ENCODE measurements at regions not wholly inside any gene's neighbourhood (a gene's known extent, or its start where the extent isn't known, plus 50 kb on each side); places are given as distances from the start of the nearest gene placed in this dataset.

DNA sequence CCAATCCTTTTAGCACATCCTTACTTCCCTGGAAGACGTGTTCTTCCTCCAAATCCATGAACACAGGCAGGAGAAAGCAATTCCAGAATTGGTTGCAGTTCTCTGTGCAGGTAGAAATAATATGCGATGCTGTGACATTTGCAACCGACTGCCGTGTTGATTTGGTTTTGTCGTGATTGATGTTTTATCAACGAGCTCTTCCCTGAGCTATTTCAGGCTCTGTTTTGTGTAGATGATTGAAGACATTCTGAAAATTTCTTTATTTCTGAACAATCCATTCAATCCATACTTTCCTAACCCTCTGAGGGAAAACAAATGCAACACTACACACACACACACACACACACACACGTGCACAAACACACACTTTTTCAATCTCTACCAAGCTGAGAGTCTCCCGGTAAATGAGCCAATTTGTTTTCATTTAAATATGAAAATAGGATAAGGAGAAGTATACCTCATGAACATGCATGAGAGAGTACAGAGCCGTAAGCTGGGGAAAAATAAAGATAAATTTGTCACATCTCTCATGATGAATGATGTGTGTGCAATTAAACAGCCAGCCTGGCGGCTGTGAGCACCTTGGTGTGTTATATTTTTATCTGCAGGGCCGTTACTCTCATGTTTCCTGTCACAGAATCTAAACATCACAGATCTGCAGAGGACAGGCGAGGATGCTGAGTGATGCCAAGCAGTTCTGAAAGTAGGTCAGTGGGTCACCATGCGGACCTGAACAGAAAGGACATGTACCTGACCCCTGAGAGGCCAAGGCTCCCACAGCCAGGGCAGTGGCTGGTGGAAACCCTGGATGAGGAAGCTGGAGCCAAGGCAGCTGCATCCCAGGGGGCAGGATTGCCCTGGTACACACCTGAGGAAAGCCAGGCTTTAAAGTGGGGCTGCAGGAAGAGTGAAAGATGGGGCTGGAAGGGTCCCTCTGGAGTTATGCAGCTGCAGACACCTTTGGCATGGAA lies 64.8 kb downstream of the PDCL3 start:
- 66% methylated on average over 3 of the region's 13 CpGs for WGBS (ENCODE audit: insufficient coverage)
- H3K36me3 ChIP-seq (replicated peaks in 1 of 2; ENCODE audit: control extremely low read depth in 1 of 2, control insufficient read depth in 1 of 2, extremely low read depth in 1 of 2, insufficient read depth in 2 of 2, low read length in 1 of 2), result no peaks in the 10 kb centered on the region
- H3K4me1 ChIP-seq (ENCODE audit: control insufficient read depth in 2 of 2, insufficient read depth in 2 of 2, low read length in 2 of 2), result no peaks in the 10 kb centered on the region
- peaks cover 23% of the 10 kb centered on the region for H3K27me3 Mint-ChIP-seq
- H3K9ac ChIP-seq (ENCODE audit: low read length), result no peak overlapping the region
- TF ChIP-seq, protein P1, sequence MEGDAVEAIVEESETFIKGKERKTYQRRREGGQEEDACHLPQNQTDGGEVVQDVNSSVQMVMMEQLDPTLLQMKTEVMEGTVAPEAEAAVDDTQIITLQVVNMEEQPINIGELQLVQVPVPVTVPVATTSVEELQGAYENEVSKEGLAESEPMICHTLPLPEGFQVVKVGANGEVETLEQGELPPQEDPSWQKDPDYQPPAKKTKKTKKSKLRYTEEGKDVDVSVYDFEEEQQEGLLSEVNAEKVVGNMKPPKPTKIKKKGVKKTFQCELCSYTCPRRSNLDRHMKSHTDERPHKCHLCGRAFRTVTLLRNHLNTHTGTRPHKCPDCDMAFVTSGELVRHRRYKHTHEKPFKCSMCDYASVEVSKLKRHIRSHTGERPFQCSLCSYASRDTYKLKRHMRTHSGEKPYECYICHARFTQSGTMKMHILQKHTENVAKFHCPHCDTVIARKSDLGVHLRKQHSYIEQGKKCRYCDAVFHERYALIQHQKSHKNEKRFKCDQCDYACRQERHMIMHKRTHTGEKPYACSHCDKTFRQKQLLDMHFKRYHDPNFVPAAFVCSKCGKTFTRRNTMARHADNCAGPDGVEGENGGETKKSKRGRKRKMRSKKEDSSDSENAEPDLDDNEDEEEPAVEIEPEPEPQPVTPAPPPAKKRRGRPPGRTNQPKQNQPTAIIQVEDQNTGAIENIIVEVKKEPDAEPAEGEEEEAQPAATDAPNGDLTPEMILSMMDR (IDR thresholded peaks at IDR 0.05), result no peak
- no peak for TF ChIP-seq EZH2 (IDR thresholded peaks at IDR 0.05; ENCODE audit: borderline replicate concordance, insufficient read depth, low read depth, low read length, poor library complexity, severe bottlenecking)
- H3K27ac ChIP-seq (ENCODE audit: low read length in 2 of 2), result no peak overlapping the region
- no peaks in the 10 kb centered on the region for H4K20me1 ChIP-seq (ENCODE audit: control insufficient read depth, insufficient read depth, low read length, poor library complexity, severe bottlenecking)
- H3K79me2 ChIP-seq (ENCODE audit: control insufficient read depth, insufficient read depth, low read length), result no peaks in the 10 kb centered on the region
- H3K9me3 Mint-ChIP-seq (ENCODE audit: insufficient read depth), result no peaks in the 10 kb centered on the region
- no peak overlapping the region for H3K27ac Mint-ChIP-seq
- intact Hi-C loops (cut with micrococcal nuclease), result no loop called here
- no peak overlapping the region for H3K4me2 ChIP-seq (replicated peaks; ENCODE audit: low read depth, low read length, poor library complexity, severe bottlenecking)
- DNase-seq (no peak), ATAC-seq (ENCODE audit: low read depth) (no peak)
- no peak overlapping the region for H3K4me3 Mint-ChIP-seq
- CTCF ChIA-PET, result interaction anchor here (1.2 kb wide), 1 partner anchor 57 kb away, joined by 3 read pairs; no protein-coding TSS in a partner anchor
- POLR2A ChIA-PET, result no interaction called here
- H3K4me3 ChIP-seq (ENCODE audit: control extremely low read depth in 1 of 5, extremely low read depth in 1 of 5, insufficient read depth in 1 of 5, low read depth in 2 of 5, low read length in 4 of 5), result no peak overlapping the region
- no peak overlapping the region for H2AFZ ChIP-seq (ENCODE audit: insufficient read depth, low read depth, low read length, poor library complexity, severe bottlenecking)
- H3K4me1 Mint-ChIP-seq, result no peaks in the 10 kb centered on the region
- no peaks in the 10 kb centered on the region for H3K9me3 ChIP-seq (ENCODE audit: control extremely low read depth in 1 of 3, control insufficient read depth in 2 of 3, insufficient read depth in 1 of 3, low read length in 2 of 3)
- peaks cover 0 to 4% (median 0%) of the 10 kb centered on the region in 4 experiments for H3K27me3 ChIP-seq (replicated peaks in 1 of 4; ENCODE audit: control extremely low read depth in 1 of 4, control insufficient read depth in 3 of 4, insufficient read depth in 4 of 4, low read length in 3 of 4)

DNA sequence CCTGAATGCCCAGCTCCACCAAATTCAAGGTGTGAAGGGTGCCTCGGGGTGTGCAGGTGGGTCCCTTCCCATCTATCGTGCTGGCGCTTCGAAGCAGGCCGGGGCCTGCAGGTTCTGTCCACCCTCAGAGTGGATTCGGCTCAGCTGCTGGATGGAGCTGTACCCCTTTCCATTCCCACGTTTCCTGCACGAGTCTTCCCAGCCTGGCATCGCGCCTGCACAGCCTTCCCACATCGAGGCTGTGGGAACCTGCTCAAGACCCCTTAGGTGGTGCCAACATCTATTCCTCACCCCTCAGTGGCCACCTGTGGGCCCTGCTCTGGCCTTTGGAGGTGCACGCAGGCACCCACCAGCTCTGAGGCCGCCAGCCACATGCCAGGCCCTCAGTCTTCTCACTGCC lies 65.7 kb downstream of the PDCL3 start:
- Mint-ChIP-seq H3K4me1 (no peaks in the 10 kb centered on the region), H3K4me3 (no peak overlapping the region), H3K9me3 (ENCODE audit: insufficient read depth) (no peaks in the 10 kb centered on the region), H3K27me3 (peaks cover 18% of the 10 kb centered on the region), H3K27ac (no peak overlapping the region)
- Histone ChIP-seq H3K36me3 (replicated peaks in 1 of 2; ENCODE audit: control extremely low read depth in 1 of 2, control insufficient read depth in 1 of 2, extremely low read depth in 1 of 2, insufficient read depth in 2 of 2, low read length in 1 of 2) (no peaks in the 10 kb centered on the region), H3K9ac (ENCODE audit: low read length) (no peak overlapping the region), H3K79me2 (ENCODE audit: control insufficient read depth, insufficient read depth, low read length) (no peaks in the 10 kb centered on the region), H3K4me1 (ENCODE audit: control insufficient read depth in 2 of 2, insufficient read depth in 2 of 2, low read length in 2 of 2) (no peaks in the 10 kb centered on the region), H4K20me1 (ENCODE audit: control insufficient read depth, insufficient read depth, low read length, poor library complexity, severe bottlenecking) (no peaks in the 10 kb centered on the region), H3K27me3 (replicated peaks in 1 of 4; ENCODE audit: control extremely low read depth in 1 of 4, control insufficient read depth in 3 of 4, insufficient read depth in 4 of 4, low read length in 3 of 4) (peaks cover 0 to 4% (median 0%) of the 10 kb centered on the region in 4 experiments), H3K27ac (ENCODE audit: low read length in 2 of 2) (no peak overlapping the region), H3K4me2 (replicated peaks; ENCODE audit: low read depth, low read length, poor library complexity, severe bottlenecking) (no peak overlapping the region), H3K4me3 (ENCODE audit: control extremely low read depth in 1 of 5, extremely low read depth in 1 of 5, insufficient read depth in 1 of 5, low read depth in 2 of 5, low read length in 4 of 5) (no peak overlapping the region), H3K9me3 (ENCODE audit: control extremely low read depth in 1 of 3, control insufficient read depth in 2 of 3, insufficient read depth in 1 of 3, low read length in 2 of 3) (no peaks in the 10 kb centered on the region), H2AFZ (ENCODE audit: insufficient read depth, low read depth, low read length, poor library complexity, severe bottlenecking) (no peak overlapping the region)
- ChIA-PET POLR2A (no interaction called here), CTCF (interaction anchor here (1.2 to 1.3 kb wide), 2 partner anchors 19 to 58 kb away, joined by 3 read pairs; no protein-coding TSS in a partner anchor)
- no peak for ATAC-seq (ENCODE audit: low read depth)
- TF ChIP-seq, protein P1 (IDR thresholded peaks at IDR 0.05), result no peak
- TF ChIP-seq EZH2 (IDR thresholded peaks at IDR 0.05; ENCODE audit: borderline replicate concordance, insufficient read depth, low read depth, low read length, poor library complexity, severe bottlenecking), result no peak
- DNase-seq, result no peak
- intact Hi-C loops (cut with micrococcal nuclease), result no loop called here
- WGBS (ENCODE audit: insufficient coverage), result 96% methylated on average over 13 of the region's 13 CpGs
